Peyer's patch (tissue), 4 donors: ENCODE measurements at regions not wholly inside any gene's neighbourhood (a gene's known extent, or its start where the extent isn't known, plus 50 kb on each side); places are given as distances from the start of the nearest gene placed in this dataset.
"Not testable (repeated sequence)": the region's sequence is repeated elsewhere in the genome, so short reads cannot be mapped to it uniquely, and the experiment has no call there.

Experiments
- DNase-seq, 3 donors: peaks; one replicate each; pipeline ENCODE4 v3.0.0-alpha.2; 2017 to 2019
- H3K27ac ChIP-seq, 4 donors: fragments of 200-600 bp; sonication (generic); one replicate each; pipeline ENCODE4 v1.5.1; 2016 to 2019
- H3K27me3 ChIP-seq, 2 donors: fragments of 200-600 bp; sonication (generic); one replicate each; pipeline ENCODE4 v1.5.1; 2019
- H3K36me3 ChIP-seq, 3 donors: fragments of 200-600 bp; sonication (generic); one replicate each; pipeline ENCODE4 v1.5.1; 2016 to 2019
- H3K4me1 ChIP-seq, 4 donors: fragments of 200-600 bp; sonication (generic); one replicate each; pipeline ENCODE4 v1.5.1; 2016 to 2019
- H3K4me3 ChIP-seq, 4 donors: fragments of 200-600 bp; sonication (generic); 1 replicate in 3 of 4; 2 replicates in 1 of 4; pipeline ENCODE4 v1.5.1; 2016 to 2019; ENCODE audit warnings: mild to moderate bottlenecking in 1 of 4
- H3K9me3 ChIP-seq, 4 donors: fragments of 200-600 bp; sonication (generic); one replicate each; pipeline ENCODE4 v1.5.1; 2016 to 2019; ENCODE audit warnings: mild to moderate bottlenecking in 1 of 4
- POLR2A ChIP-seq, 2 donors: fragments of 450-650 bp; IDR thresholded peaks; one replicate each; pipeline ENCODE4 v1.5.1; 2017; ENCODE audit warnings: antibody characterized with exemption in 2 of 2, mild to moderate bottlenecking in 2 of 2, moderate library complexity in 2 of 2
- TF ChIP-seq, protein P1 (sequence below), 6 experiments: fragments of 450-650 bp in 4 of 6; fragments of 200-600 bp in 2 of 6; sonication (generic) in 1 of 6; IDR thresholded peaks; one replicate each; pipeline ENCODE4 v1.5.1; 2017 to 2019; ENCODE audit warnings: antibody characterized with exemption in 6 of 6, mild to moderate bottlenecking in 3 of 6, moderate library complexity in 1 of 6

DNA sequence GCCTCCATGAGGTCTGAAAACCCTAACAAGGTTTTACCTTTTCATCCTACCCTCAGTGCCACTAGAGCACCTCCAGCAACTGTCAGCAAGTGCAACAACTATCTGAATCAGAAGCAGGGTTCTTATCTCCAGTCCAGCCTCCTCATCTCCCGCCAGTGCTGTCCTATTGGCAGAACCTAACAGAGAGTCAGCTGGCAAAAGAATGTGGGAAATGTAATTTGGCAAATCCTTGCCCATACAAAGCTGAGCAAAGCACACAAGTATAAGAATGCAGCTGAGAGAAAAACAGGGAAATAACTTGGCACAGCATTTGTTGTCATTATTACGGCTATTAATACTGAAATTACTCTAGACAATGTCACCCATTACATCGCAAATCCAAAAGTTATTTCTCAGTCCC is 124.2 kb downstream of the ATP6V1G3 start:
- no peaks in the 10 kb centered on the region for H3K4me1 ChIP-seq
- H3K4me3 ChIP-seq = no peak overlapping the region
- no peak overlapping the region for H3K27ac ChIP-seq
- TF ChIP-seq POLR2A (IDR thresholded peaks at IDR 0.05) = no peak
- TF ChIP-seq, protein P1, sequence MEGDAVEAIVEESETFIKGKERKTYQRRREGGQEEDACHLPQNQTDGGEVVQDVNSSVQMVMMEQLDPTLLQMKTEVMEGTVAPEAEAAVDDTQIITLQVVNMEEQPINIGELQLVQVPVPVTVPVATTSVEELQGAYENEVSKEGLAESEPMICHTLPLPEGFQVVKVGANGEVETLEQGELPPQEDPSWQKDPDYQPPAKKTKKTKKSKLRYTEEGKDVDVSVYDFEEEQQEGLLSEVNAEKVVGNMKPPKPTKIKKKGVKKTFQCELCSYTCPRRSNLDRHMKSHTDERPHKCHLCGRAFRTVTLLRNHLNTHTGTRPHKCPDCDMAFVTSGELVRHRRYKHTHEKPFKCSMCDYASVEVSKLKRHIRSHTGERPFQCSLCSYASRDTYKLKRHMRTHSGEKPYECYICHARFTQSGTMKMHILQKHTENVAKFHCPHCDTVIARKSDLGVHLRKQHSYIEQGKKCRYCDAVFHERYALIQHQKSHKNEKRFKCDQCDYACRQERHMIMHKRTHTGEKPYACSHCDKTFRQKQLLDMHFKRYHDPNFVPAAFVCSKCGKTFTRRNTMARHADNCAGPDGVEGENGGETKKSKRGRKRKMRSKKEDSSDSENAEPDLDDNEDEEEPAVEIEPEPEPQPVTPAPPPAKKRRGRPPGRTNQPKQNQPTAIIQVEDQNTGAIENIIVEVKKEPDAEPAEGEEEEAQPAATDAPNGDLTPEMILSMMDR (IDR thresholded peaks at IDR 0.05) = no peak
- DNase-seq = no peak
- H3K9me3 ChIP-seq = no peaks in the 10 kb centered on the region
- H3K27me3 ChIP-seq = no peaks in the 10 kb centered on the region
- no peaks in the 10 kb centered on the region for H3K36me3 ChIP-seq

DNA sequence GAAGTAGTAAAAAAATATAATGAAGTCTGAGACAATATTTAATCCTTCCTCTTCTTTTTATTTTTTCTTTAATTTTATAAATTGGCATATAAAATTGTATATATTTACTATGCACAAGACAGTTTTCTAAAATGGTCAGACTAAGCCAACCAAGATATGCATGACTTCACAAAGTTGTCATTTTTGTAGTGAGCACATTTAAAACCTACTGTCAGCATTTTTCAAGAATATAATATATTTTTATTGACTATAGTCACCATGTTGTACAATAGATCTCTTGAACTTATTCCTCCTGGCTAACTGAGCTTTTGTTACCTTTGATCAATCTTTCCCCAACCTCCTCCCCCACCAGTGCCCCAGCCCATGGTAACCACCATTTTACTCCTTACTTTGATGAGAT is 129.2 kb downstream of the ATP6V1G3 start:
- Histone ChIP-seq H3K27ac (no peak overlapping the region), H3K9me3 (no peaks in the 10 kb centered on the region), H3K4me3 (no peak overlapping the region), H3K4me1 (no peaks in the 10 kb centered on the region), H3K36me3 (no peaks in the 10 kb centered on the region), H3K27me3 (no peaks in the 10 kb centered on the region)
- TF ChIP-seq, protein P1 (IDR thresholded peaks at IDR 0.05) = no peak
- no peak for TF ChIP-seq POLR2A (IDR thresholded peaks at IDR 0.05)
- DNase-seq = no peak

DNA sequence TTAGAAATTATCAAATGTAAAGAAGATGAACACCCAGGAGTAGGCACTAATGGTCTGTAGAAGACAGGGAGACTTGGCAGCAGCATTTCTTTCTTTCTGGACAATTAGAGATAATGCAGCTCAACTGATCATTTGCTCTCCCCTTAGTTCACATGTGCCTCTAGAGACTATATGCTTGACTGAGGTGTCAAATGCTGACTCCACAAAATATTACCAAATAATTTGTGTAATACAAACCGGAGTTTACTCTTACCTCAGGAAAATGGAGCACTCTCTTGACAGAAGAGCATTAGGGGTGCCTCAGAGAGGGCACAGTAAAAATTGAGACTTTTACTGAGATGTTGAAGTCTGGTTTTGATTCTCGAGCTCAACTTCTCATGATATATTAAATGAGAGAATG is 131.8 kb downstream of the ATP6V1G3 start:
- no peaks in the 10 kb centered on the region for H3K4me1 ChIP-seq
- H3K36me3 ChIP-seq = no peaks in the 10 kb centered on the region
- no peak overlapping the region for H3K4me3 ChIP-seq
- TF ChIP-seq, protein P1 (IDR thresholded peaks at IDR 0.05) = no peak
- DNase-seq = no peak
- no peaks in the 10 kb centered on the region for H3K27me3 ChIP-seq
- no peak overlapping the region for H3K27ac ChIP-seq
- H3K9me3 ChIP-seq = no peaks in the 10 kb centered on the region

DNA sequence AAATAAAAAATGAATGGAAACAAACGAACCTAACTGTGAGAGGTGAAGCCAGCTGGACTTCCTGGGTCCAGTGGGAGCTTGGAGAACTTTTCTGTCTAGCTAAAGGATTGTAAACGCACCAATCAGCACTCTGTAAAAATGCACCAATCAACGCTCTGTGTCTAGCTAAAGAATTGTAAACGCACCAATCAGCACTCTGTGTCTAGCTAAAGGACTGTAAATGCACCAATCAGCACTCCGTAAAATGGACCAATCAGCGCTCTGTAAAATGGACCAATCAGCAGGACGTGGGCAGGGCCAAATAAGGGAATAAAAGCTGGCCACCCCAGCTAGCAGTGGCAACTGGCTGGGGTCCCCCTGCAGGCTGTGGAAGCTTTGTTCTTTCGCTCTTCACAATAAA is 135.8 kb downstream of the ATP6V1G3 start:
- not testable (repeated sequence) for H3K9me3 ChIP-seq, H3K36me3 ChIP-seq, H3K4me1 ChIP-seq, H3K4me3 ChIP-seq, DNase-seq, H3K27ac ChIP-seq, H3K27me3 ChIP-seq

DNA sequence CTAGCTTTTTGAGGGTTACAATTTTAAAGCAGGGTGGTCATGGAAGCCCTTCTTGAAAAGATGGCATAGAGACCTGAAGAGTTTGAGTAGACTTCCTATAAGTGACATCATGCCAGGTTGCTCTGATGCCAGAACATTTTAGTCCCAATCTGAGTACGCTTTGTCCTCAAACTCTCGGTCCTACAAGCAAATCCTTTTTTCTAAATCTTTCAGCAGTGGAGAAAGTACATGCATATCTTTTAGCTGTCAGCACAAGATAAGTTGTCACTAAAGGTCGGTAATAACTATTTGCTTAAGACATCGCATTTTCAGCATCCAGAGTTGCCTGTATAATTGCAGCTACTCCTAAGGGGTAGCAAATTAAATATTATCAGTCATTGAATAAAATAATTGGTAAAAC is 140.4 kb downstream of the ATP6V1G3 start:
- TF ChIP-seq POLR2A (IDR thresholded peaks at IDR 0.05) = no peak
- TF ChIP-seq, protein P1 (IDR thresholded peaks at IDR 0.05) = no peak
- DNase-seq = no peak
- no peaks in the 10 kb centered on the region for H3K27me3 ChIP-seq
- H3K4me3 ChIP-seq = no peak overlapping the region
- H3K27ac ChIP-seq = no peak overlapping the region
- no peaks in the 10 kb centered on the region for H3K36me3 ChIP-seq
- H3K9me3 ChIP-seq = no peaks in the 10 kb centered on the region
- H3K4me1 ChIP-seq = no peaks in the 10 kb centered on the region

DNA sequence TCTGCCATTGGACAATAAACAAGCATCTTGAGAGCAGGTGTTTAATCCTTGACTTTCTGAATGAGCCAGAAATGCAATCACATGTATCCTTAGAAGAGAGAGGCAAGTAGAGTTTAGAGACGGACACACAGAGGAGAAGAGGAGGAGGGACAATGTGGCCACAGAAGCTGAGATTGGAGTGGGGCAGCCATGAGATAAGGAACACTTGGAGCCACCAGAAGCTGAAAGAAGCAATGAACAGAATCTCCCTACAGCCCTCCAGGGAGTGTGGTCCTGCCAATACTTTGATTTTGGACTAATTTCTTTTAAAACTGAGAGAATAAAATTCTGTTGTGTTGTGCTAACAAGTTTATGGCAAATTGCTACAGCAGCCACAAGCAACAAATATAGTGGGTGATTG is 141.0 kb downstream of the ATP6V1G3 start:
- Histone ChIP-seq H3K4me1 (no peaks in the 10 kb centered on the region), H3K36me3 (no peaks in the 10 kb centered on the region), H3K4me3 (no peak overlapping the region), H3K27ac (no peak overlapping the region), H3K27me3 (no peaks in the 10 kb centered on the region), H3K9me3 (no peaks in the 10 kb centered on the region)
- TF ChIP-seq, protein P1 (IDR thresholded peaks at IDR 0.05) = no peak
- TF ChIP-seq POLR2A (IDR thresholded peaks at IDR 0.05) = no peak
- DNase-seq = no peak
